ENCODE measurements at regions not wholly inside any gene's neighbourhood (a gene's known extent, or its start where the extent isn't known, plus 50 kb on each side); places are given as distances from the start of the nearest gene placed in this dataset.

DNA sequence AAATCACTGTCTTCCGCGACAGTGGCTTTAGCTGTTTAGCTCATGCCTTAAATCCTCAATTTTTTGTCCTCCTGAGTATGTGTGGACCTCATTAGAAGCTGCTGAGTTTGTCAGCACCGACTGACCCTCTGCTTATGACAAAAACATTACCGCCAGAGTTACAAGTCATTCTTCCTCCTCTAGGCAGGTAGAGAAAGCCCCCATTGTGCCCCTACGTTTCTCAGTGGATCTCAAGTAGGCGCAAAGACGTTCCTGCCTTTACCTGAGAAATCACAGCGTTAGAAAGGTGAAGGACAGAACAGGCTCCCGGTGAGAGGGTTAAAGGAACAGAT is 227.3 kb upstream of the PDE10A start:
- TF ChIP-seq, protein P1, sequence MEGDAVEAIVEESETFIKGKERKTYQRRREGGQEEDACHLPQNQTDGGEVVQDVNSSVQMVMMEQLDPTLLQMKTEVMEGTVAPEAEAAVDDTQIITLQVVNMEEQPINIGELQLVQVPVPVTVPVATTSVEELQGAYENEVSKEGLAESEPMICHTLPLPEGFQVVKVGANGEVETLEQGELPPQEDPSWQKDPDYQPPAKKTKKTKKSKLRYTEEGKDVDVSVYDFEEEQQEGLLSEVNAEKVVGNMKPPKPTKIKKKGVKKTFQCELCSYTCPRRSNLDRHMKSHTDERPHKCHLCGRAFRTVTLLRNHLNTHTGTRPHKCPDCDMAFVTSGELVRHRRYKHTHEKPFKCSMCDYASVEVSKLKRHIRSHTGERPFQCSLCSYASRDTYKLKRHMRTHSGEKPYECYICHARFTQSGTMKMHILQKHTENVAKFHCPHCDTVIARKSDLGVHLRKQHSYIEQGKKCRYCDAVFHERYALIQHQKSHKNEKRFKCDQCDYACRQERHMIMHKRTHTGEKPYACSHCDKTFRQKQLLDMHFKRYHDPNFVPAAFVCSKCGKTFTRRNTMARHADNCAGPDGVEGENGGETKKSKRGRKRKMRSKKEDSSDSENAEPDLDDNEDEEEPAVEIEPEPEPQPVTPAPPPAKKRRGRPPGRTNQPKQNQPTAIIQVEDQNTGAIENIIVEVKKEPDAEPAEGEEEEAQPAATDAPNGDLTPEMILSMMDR (IDR thresholded peaks at IDR 0.05): no peak; the same call in none of the 2 replicates
- TF ChIP-seq ZFX (IDR thresholded peaks at IDR 0.05; ENCODE audit: borderline replicate concordance): no peak
